ENCODE measurements at regions not wholly inside any gene's neighbourhood (a gene's known extent, or its start where the extent isn't known, plus 50 kb on each side); places are given as distances from the start of the nearest gene placed in this dataset.
"Not testable (repeated sequence)": the region's sequence is repeated elsewhere in the genome, so short reads cannot be mapped to it uniquely, and the experiment has no call there.

- DNase-seq (ENCODE audit: low spot score) = no peak
These were observed 570.5 kb downstream of the SLITRK6 start for GRCh38 chr13:85228692-85229091.

- no peak for DNase-seq (ENCODE audit: low spot score)
These were observed 575.1 kb downstream of the SLITRK6 start for GRCh38 chr13:85223883-85224656.

- no peak for DNase-seq (ENCODE audit: low spot score)
These were observed 582.6 kb downstream of the SLITRK6 start for GRCh38 chr13:85216576-85216975.

GRCh38 chr13:85212692-85213091, 586.5 kb downstream of the SLITRK6 start:
- DNase-seq (ENCODE audit: low spot score) = no peak

- no peak for DNase-seq (ENCODE audit: low spot score)
These were observed 594.4 kb downstream of the SLITRK6 start for GRCh38 chr13:85204668-85205344.

GRCh38 chr13:85197431-85197830, 601.8 kb downstream of the SLITRK6 start:
- no peak for DNase-seq (ENCODE audit: low spot score)

GRCh38 chr13:85194482-85194881, 604.7 kb downstream of the SLITRK6 start:
- no peak for DNase-seq (ENCODE audit: low spot score)

GRCh38 chr13:85191996-85192718, 607.1 kb downstream of the SLITRK6 start:
- DNase-seq (ENCODE audit: low spot score) = no peak

- DNase-seq (ENCODE audit: low spot score) = no peak
These were observed 612.7 kb downstream of the SLITRK6 start for GRCh38 chr13:85186356-85187045.

- no peak for DNase-seq (ENCODE audit: low spot score)
These were observed 624.9 kb downstream of the SLITRK6 start for GRCh38 chr13:85174291-85174690.

GRCh38 chr13:85170372-85170771, 628.8 kb downstream of the SLITRK6 start:
- DNase-seq (ENCODE audit: low spot score) = no peak

GRCh38 chr13:85166891-85167290, 632.3 kb downstream of the SLITRK6 start:
- DNase-seq (ENCODE audit: low spot score) = no peak

GRCh38 chr13:85163063-85163462, 636.2 kb downstream of the SLITRK6 start:
- no peak for DNase-seq (ENCODE audit: low spot score)

GRCh38 chr13:85148009-85148408, 651.2 kb downstream of the SLITRK6 start:
- DNase-seq (ENCODE audit: low spot score) = no peak

- DNase-seq (ENCODE audit: low spot score) = no peak
These were observed 656.8 kb downstream of the SLITRK6 start for GRCh38 chr13:85142351-85142927.

- no peak for DNase-seq (ENCODE audit: low spot score)
These were observed 657.8 kb downstream of the SLITRK6 start for GRCh38 chr13:85141401-85141800.

GRCh38 chr13:85140192-85140591, 659.0 kb downstream of the SLITRK6 start:
- no peak for DNase-seq (ENCODE audit: low spot score)

- no peak for DNase-seq (ENCODE audit: low spot score)
These were observed 661.7 kb downstream of the SLITRK6 start for GRCh38 chr13:85137516-85137915.

- no peak for DNase-seq (ENCODE audit: low spot score)
These were observed 666.2 kb downstream of the SLITRK6 start for GRCh38 chr13:85132986-85133385.

- DNase-seq (ENCODE audit: low spot score) = not testable (repeated sequence)
These were observed 675.7 kb downstream of the SLITRK6 start for GRCh38 chr13:85123501-85123900.

GRCh38 chr13:85108356-85108755, 690.9 kb downstream of the SLITRK6 start:
- DNase-seq (ENCODE audit: low spot score) = peak; percentile 43

GRCh38 chr13:85099245-85099644, 700.0 kb downstream of the SLITRK6 start:
- DNase-seq (ENCODE audit: low spot score) = no peak
